Stimulated activated naive CD8-positive, alpha-beta T cell treated with anti-CD3 and anti-CD28 coated beads, Interleukin-15, amount 100 ng/mL, for 72 hours (primary cell): ENCODE measurements at regions not wholly inside any gene's neighbourhood (a gene's known extent, or its start where the extent isn't known, plus 50 kb on each side); places are given as distances from the start of the nearest gene placed in this dataset.
A peak's percentile ranks its signal among the peaks of the same experiment; 100 is the strongest.

Experiments used
- ATAC-seq: fragments of 150-1000 bp; cut with Tn5 transposase; 2 replicates; pipeline ENCODE4 v1.10.0; 2021; ENCODE audit warnings: mild to moderate bottlenecking, moderate library complexity
- DNase-seq, 2 donors: peaks; one replicate each; pipeline ENCODE4 v3.0.0; 2021 to 2022
- H3K27ac Mint-ChIP-seq, 2 donors: one replicate each; pipeline ENCODE4 v1.8.0; 2022; ENCODE audit warnings: mild to moderate bottlenecking in 2 of 2, mixed read lengths in 2 of 2, moderate library complexity in 2 of 2
- H3K27me3 Mint-ChIP-seq: one replicate; pipeline ENCODE4 v1.8.0; 2022; ENCODE audit warnings: mixed read lengths
- H3K4me1 Mint-ChIP-seq: one replicate; pipeline ENCODE4 v1.8.0; 2022; ENCODE audit warnings: mild to moderate bottlenecking, mixed read lengths
- H3K4me3 Mint-ChIP-seq, 2 donors: one replicate each; pipeline ENCODE4 v1.8.0; 2022; ENCODE audit warnings: mild to moderate bottlenecking in 2 of 2, mixed read lengths in 2 of 2, moderate library complexity in 1 of 2
- H3K9me3 Mint-ChIP-seq, 2 donors: one replicate each; pipeline ENCODE4 v1.8.0; 2022; ENCODE audit warnings: mixed read lengths in 2 of 2

- no peak for ATAC-seq
- no peak for DNase-seq
- no peaks in the 10 kb centered on the region for H3K4me1 Mint-ChIP-seq
- no peaks in the 10 kb centered on the region for H3K9me3 Mint-ChIP-seq
- no peak overlapping the region for H3K27ac Mint-ChIP-seq
- H3K27me3 Mint-ChIP-seq = peaks cover 8% of the 10 kb centered on the region
- H3K4me3 Mint-ChIP-seq = no peak overlapping the region
Measured at GRCh38 chr1:229098361-229098760, 172.6 kb upstream of the RAB4A start.

GRCh38 chr1:229098903-229099578 is 171.9 kb upstream of the RAB4A start:
- Mint-ChIP-seq H3K4me3 (no peak overlapping the region), H3K4me1 (no peaks in the 10 kb centered on the region), H3K27me3 (peaks cover 8% of the 10 kb centered on the region), H3K9me3 (no peaks in the 10 kb centered on the region), H3K27ac (no peak overlapping the region)
- ATAC-seq (no peak), DNase-seq (no peak)

GRCh38 chr1:229101011-229101871 is 169.7 kb upstream of the RAB4A start:
- no peak overlapping the region for H3K27ac Mint-ChIP-seq
- H3K9me3 Mint-ChIP-seq = no peaks in the 10 kb centered on the region
- no peak for ATAC-seq
- H3K27me3 Mint-ChIP-seq = peaks cover 8% of the 10 kb centered on the region
- no peaks in the 10 kb centered on the region for H3K4me1 Mint-ChIP-seq
- no peak for DNase-seq
- H3K4me3 Mint-ChIP-seq = no peak overlapping the region

- DNase-seq = no peak
- no peak overlapping the region for H3K27ac Mint-ChIP-seq
- no peak overlapping the region for H3K4me3 Mint-ChIP-seq
- ATAC-seq = no peak
- H3K4me1 Mint-ChIP-seq = peaks cover 6% of the 10 kb centered on the region
- no peaks in the 10 kb centered on the region for H3K9me3 Mint-ChIP-seq
- H3K27me3 Mint-ChIP-seq = peaks cover 8% of the 10 kb centered on the region
Measured at GRCh38 chr1:229102741-229103391, 168.0 kb upstream of the RAB4A start.

GRCh38 chr1:229104654-229105053 is 166.3 kb upstream of the RAB4A start:
- Mint-ChIP-seq H3K4me1 (peaks cover 6% of the 10 kb centered on the region), H3K9me3 (no peaks in the 10 kb centered on the region), H3K27me3 (peaks cover 8% of the 10 kb centered on the region), H3K4me3 (no peak overlapping the region), H3K27ac (no peak overlapping the region)
- DNase-seq = no peak
- no peak for ATAC-seq

GRCh38 chr1:229105109-229105508 is 165.8 kb upstream of the RAB4A start:
- no peak for ATAC-seq

GRCh38 chr1:229105822-229106525 is 164.9 kb upstream of the RAB4A start:
- Mint-ChIP-seq H3K27me3 (peaks cover 8% of the 10 kb centered on the region), H3K9me3 (no peaks in the 10 kb centered on the region), H3K4me1 (peaks cover 6% of the 10 kb centered on the region), H3K4me3 (no peak overlapping the region), H3K27ac (no peak overlapping the region)
- DNase-seq (no peak), ATAC-seq (no peak)

More at GRCh38 chr1:229105109-229105508, 165.8 kb upstream of the RAB4A start:
- no peak overlapping the region for H3K4me3 Mint-ChIP-seq
- no peak for DNase-seq
- H3K27me3 Mint-ChIP-seq = peaks cover 8% of the 10 kb centered on the region
- no peaks in the 10 kb centered on the region for H3K9me3 Mint-ChIP-seq
- no peak overlapping the region for H3K27ac Mint-ChIP-seq
- H3K4me1 Mint-ChIP-seq = peaks cover 6% of the 10 kb centered on the region

GRCh38 chr1:229106526-229107125 is 164.3 kb upstream of the RAB4A start:
- DNase-seq (no peak), ATAC-seq (no peak)
- H3K4me1 Mint-ChIP-seq = peaks cover 6% of the 10 kb centered on the region
- H3K27me3 Mint-ChIP-seq = peaks cover 8% of the 10 kb centered on the region
- H3K4me3 Mint-ChIP-seq = no peak overlapping the region
- peak overlapping the region in 1 of 2 donors; percentile 85 for H3K27ac Mint-ChIP-seq
- no peaks in the 10 kb centered on the region for H3K9me3 Mint-ChIP-seq

GRCh38 chr1:229107304-229107815 is 163.6 kb upstream of the RAB4A start:
- no peak for ATAC-seq
- H3K4me1 Mint-ChIP-seq = peaks cover 6% of the 10 kb centered on the region
- H3K27ac Mint-ChIP-seq = no peak overlapping the region
- no peak for DNase-seq
- no peaks in the 10 kb centered on the region for H3K9me3 Mint-ChIP-seq
- peaks cover 6% of the 10 kb centered on the region for H3K27me3 Mint-ChIP-seq
- H3K4me3 Mint-ChIP-seq = no peak overlapping the region

GRCh38 chr1:229107972-229108371 is 162.9 kb upstream of the RAB4A start:
- no peak for DNase-seq
- H3K9me3 Mint-ChIP-seq = no peaks in the 10 kb centered on the region
- H3K27ac Mint-ChIP-seq = no peak overlapping the region
- H3K27me3 Mint-ChIP-seq = no peaks in the 10 kb centered on the region
- peaks cover 6% of the 10 kb centered on the region for H3K4me1 Mint-ChIP-seq
- no peak for ATAC-seq
- H3K4me3 Mint-ChIP-seq = no peak overlapping the region

- Mint-ChIP-seq H3K4me1 (peaks cover 6% of the 10 kb centered on the region), H3K27ac (peak overlapping the region in 1 of 2 donors; percentile 48), H3K9me3 (no peaks in the 10 kb centered on the region), H3K4me3 (no peak overlapping the region), H3K27me3 (no peaks in the 10 kb centered on the region)
- no peak for ATAC-seq
- DNase-seq = no peak
Measured at GRCh38 chr1:229108598-229109201, 162.2 kb upstream of the RAB4A start.

- no peak overlapping the region for H3K27ac Mint-ChIP-seq
- H3K4me3 Mint-ChIP-seq = no peak overlapping the region
- no peaks in the 10 kb centered on the region for H3K27me3 Mint-ChIP-seq
- DNase-seq = no peak
- no peaks in the 10 kb centered on the region for H3K9me3 Mint-ChIP-seq
- H3K4me1 Mint-ChIP-seq = peaks cover 6% of the 10 kb centered on the region
- ATAC-seq = no peak
Measured at GRCh38 chr1:229109320-229109761, 161.6 kb upstream of the RAB4A start.

- no peak for ATAC-seq
- Mint-ChIP-seq H3K4me3 (no peak overlapping the region), H3K9me3 (no peaks in the 10 kb centered on the region), H3K27me3 (no peaks in the 10 kb centered on the region), H3K27ac (peak overlapping the region in 1 of 2 donors; percentile 81), H3K4me1 (peaks cover 6% of the 10 kb centered on the region)
- DNase-seq = no peak
Measured at GRCh38 chr1:229110986-229111385, 159.9 kb upstream of the RAB4A start.

- ATAC-seq = no peak
- no peak for DNase-seq
- no peaks in the 10 kb centered on the region for H3K27me3 Mint-ChIP-seq
- H3K4me1 Mint-ChIP-seq = peaks cover 3% of the 10 kb centered on the region
- no peak overlapping the region for H3K27ac Mint-ChIP-seq
- no peak overlapping the region for H3K4me3 Mint-ChIP-seq
- H3K9me3 Mint-ChIP-seq = no peaks in the 10 kb centered on the region
Measured at GRCh38 chr1:229111703-229112319, 159.1 kb upstream of the RAB4A start.
